ENCODE measurements at regions not wholly inside any gene's neighbourhood (a gene's known extent, or its start where the extent isn't known, plus 50 kb on each side); places are given as distances from the start of the nearest gene placed in this dataset.

GRCh38 chr13:53856573-53857195 is 828.1 kb downstream of the OLFM4 start:
- H3K4me3 ChIP-seq (ENCODE audit: low read length): no peak overlapping the region
- DNase-seq (ENCODE audit: low read depth, low spot score): no peak

DNA sequence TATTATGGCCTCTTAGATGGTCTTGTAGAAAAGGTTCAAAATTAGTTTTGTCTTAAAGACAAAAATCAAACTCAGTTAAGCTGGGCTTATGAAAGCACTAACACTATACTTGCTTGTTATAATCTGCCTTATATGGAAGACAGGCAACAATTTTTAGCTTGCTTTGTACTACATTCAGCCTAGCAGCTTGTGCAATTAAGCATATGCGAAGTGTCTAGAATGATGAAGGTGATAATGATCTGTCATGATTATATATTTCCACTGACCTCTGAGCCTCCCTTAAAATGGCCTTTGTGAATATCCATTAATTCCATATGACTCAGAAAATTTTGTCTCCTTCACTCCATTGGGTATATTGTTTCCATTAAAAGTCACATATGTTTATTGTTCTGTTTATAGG is 834.9 kb downstream of the OLFM4 start:
- no peak overlapping the region for H3K4me3 ChIP-seq (ENCODE audit: low read length)
- no peak for DNase-seq (ENCODE audit: low read depth, low spot score)

DNA sequence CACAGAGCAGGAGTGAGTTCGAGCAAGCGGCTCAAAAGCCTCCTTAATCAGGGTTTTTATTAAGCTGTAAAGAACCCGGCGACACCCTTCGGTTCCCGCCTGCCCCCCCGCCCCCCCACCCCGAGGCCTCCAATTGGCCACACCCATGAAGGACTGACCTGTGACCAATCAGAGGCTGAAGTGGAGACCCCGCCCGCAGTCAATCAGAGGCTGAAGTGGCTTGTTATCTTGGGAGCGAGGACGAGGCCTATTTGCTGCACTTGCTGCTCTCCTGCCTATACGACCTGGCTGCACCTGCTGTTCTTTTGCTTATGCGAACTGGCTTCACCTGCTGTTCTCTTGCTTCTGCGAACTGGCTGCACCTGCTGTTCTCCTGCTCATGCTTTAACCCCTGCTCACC is 844.9 kb downstream of the OLFM4 start:
- no peak for DNase-seq (ENCODE audit: low read depth, low spot score)

GRCh38 chr13:53878861-53879260 is 850.2 kb downstream of the OLFM4 start:
- DNase-seq (ENCODE audit: low read depth, low spot score): no peak
- no peak overlapping the region for H3K4me3 ChIP-seq (ENCODE audit: low read length)

More for the DNA sequence above, 844.9 kb downstream of the OLFM4 start:
- no peak overlapping the region for H3K4me3 ChIP-seq (ENCODE audit: low read length)

DNA sequence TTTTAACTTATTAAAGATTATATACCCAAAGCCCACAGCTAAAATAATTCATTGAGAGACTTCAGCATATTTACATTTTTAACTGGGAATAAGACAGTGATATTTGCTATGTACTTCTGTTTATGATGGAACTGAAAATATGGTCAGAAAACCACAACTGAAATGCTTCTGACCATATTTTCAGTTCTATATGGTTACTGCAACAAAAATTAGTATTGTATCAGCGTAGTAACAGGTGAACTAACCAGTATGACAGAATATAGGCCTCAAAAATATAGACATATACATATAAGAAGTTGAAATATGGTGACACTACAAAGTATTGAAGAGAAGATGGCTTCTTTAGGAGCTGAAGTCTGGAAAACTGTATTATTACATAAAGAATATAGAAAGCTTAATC is 857.4 kb downstream of the OLFM4 start:
- H3K4me3 ChIP-seq (ENCODE audit: low read length): no peak overlapping the region
- DNase-seq (ENCODE audit: low read depth, low spot score): no peak

GRCh38 chr13:53890696-53891095 is 862.1 kb downstream of the OLFM4 start:
- H3K4me3 ChIP-seq (ENCODE audit: low read length): no peak overlapping the region

DNA sequence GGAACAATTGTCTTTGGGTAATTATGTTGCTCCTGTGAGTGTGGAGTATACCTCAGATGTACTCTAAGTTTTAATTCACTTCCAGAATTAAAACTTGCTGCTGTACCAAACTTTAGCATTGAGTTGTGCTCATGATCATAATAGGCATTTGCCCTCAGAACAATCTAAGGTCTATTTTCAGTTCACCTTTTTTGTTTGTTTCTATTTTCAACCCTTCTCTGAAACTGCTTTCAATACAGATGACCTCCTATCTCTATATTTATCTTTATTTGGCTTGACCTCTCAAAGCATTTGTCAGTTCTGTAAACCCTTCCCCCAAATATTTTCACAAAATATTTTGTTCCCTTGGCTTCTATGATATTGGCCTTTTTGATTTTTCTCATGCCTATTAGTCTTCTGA is 873.0 kb downstream of the OLFM4 start:
- no peak overlapping the region for H3K4me3 ChIP-seq (ENCODE audit: low read length)
- no peak for DNase-seq (ENCODE audit: low read depth, low spot score)

More at GRCh38 chr13:53890696-53891095, 862.1 kb downstream of the OLFM4 start:
- DNase-seq (ENCODE audit: low read depth, low spot score): no peak

- H3K4me3 ChIP-seq (ENCODE audit: low read length): no peak overlapping the region
- DNase-seq (ENCODE audit: low read depth, low spot score): no peak
Measured at GRCh38 chr13:53907891-53908290, 879.3 kb downstream of the OLFM4 start.

DNA sequence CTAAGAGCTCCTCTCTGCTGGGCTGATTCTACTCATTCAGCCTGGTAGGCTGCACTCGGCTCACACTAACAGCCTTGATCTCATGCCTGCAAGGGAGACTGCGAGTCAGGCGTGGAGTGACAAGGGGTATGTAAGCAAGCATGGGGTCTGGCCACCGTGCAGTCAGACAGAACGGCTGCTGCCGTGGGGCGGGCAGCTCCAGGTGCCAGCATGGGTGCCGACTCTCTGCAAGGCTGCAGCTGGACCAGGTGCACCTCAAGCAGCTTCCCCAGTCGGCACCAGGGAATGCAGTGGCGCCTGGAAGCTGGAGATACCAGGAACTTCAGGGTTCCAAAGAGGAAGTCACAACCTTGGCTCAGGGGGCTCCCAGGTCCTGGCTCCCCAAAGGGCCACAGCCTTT is 892.3 kb downstream of the OLFM4 start:
- DNase-seq (ENCODE audit: low read depth, low spot score): no peak
- no peak overlapping the region for H3K4me3 ChIP-seq (ENCODE audit: low read length)

- DNase-seq (ENCODE audit: low read depth, low spot score): no peak
- no peak overlapping the region for H3K4me3 ChIP-seq (ENCODE audit: low read length)
Measured at GRCh38 chr13:53921473-53921872, 892.9 kb downstream of the OLFM4 start.

GRCh38 chr13:53941588-53942190 is 913.1 kb downstream of the OLFM4 start:
- DNase-seq (ENCODE audit: low read depth, low spot score): no peak
- H3K4me3 ChIP-seq (ENCODE audit: low read length): no peak overlapping the region

DNA sequence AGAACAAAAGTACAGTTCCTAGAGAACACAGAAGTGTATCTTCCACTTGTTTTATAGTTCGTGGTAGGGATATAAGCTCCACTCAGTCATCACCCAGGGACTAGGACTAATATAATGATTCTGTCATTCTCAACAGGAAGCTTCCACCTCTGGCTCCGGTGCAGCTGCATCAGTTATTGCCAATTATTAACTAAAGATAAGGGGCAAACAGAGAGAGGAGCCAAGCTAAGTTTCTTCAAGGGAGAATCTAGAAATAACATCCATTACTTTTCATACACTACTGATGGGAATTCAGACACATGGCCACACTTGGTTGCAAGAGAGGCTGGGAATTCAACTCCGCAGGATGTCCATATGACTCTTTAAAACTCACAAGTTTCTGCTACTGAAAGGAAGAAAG is 917.9 kb downstream of the OLFM4 start:
- no peak for DNase-seq (ENCODE audit: low read depth, low spot score)
- no peak overlapping the region for H3K4me3 ChIP-seq (ENCODE audit: low read length)

GRCh38 chr13:53953183-53953582 is 924.6 kb downstream of the OLFM4 start:
- H3K4me3 ChIP-seq (ENCODE audit: low read length): no peak overlapping the region
- DNase-seq (ENCODE audit: low read depth, low spot score): no peak

Measured in Jurkat, Clone E6-1 (cell line).